GM18907 (cell line): ENCODE measurements at regions not wholly inside any gene's neighbourhood (a gene's known extent, or its start where the extent isn't known, plus 50 kb on each side); places are given as distances from the start of the nearest gene placed in this dataset.

Experiments
- ATAC-seq: cut with Tn5 transposase; IDR thresholded peaks from one replicate; pipeline ENCODE4 v1.9.1; 2021; ENCODE audit warnings: mild to moderate bottlenecking, moderate library complexity; ENCODE audit not compliant: unreplicated experiment

- no peak for ATAC-seq
These were observed 163.8 kb upstream of the MYCN start for GRCh38 chr2:15776629-15776919.

- ATAC-seq = no peak
These were observed 163.2 kb upstream of the MYCN start for GRCh38 chr2:15776992-15777702.

GRCh38 chr2:15777795-15778371, 162.5 kb upstream of the MYCN start:
- ATAC-seq = no peak

GRCh38 chr2:15778529-15779219, 161.7 kb upstream of the MYCN start:
- no peak for ATAC-seq

- ATAC-seq = no peak
These were observed 160.8 kb upstream of the MYCN start for GRCh38 chr2:15779381-15780041.

- no peak for ATAC-seq
These were observed 160.1 kb upstream of the MYCN start for GRCh38 chr2:15780234-15780633.

GRCh38 chr2:15780912-15781574, 159.3 kb upstream of the MYCN start:
- no peak for ATAC-seq

GRCh38 chr2:15782009-15782751, 158.2 kb upstream of the MYCN start:
- ATAC-seq = no peak

- no peak for ATAC-seq
These were observed 157.5 kb upstream of the MYCN start for GRCh38 chr2:15782769-15783294.

- no peak for ATAC-seq
These were observed 156.9 kb upstream of the MYCN start for GRCh38 chr2:15783489-15783888.

GRCh38 chr2:15784106-15784885, 156.1 kb upstream of the MYCN start:
- ATAC-seq = no peak

GRCh38 chr2:15784886-15785801, 155.2 kb upstream of the MYCN start:
- ATAC-seq = no peak

GRCh38 chr2:15786003-15786654, 154.2 kb upstream of the MYCN start:
- no peak for ATAC-seq

- no peak for ATAC-seq
These were observed 153.4 kb upstream of the MYCN start for GRCh38 chr2:15786901-15787300.

- no peak for ATAC-seq
These were observed 152.6 kb upstream of the MYCN start for GRCh38 chr2:15787535-15788454.

GRCh38 chr2:15788455-15788829, 151.9 kb upstream of the MYCN start:
- ATAC-seq = no peak

- ATAC-seq = no peak
These were observed 151.5 kb upstream of the MYCN start for GRCh38 chr2:15788830-15789229.
